ENCODE measurements at regions not wholly inside any gene's neighbourhood (a gene's known extent, or its start where the extent isn't known, plus 50 kb on each side); places are given as distances from the start of the nearest gene placed in this dataset.

DNA sequence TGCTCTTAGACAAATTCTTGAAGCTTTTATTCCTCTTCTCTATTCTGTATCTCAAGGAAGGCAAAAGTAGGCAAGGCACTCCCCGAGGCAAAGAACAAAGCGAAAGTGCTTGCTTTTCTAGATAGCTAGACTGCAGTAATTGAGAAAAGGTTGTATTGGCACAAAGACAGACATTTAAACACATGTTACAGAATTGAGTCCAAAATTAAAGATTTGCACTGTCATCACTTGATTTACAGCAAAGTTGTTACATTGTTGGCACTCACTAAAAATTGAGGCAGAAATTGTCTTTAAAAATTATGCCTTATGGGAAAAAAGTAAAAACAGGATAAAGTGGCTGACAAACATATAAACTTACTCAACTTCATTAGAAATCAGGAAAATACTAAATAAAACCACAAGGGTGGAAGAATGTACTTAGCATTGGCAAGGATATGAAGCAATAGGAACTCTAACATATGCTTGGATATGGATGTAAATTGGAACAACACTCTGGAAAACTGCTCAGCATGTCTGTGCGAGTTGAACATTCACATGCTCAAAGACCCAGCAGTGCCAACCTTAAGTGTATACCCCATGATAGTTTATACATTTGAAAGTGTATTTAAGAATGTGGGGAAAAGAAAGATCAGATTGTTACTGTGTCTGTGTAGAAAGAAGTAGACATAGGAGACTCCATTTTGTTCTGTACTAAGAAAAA lies 491.3 kb downstream of the GLRX3 start:
- Histone ChIP-seq H3K9me3 (ENCODE audit: control insufficient read depth in 2 of 3, low read length in 3 of 3) (no peaks in the 10 kb centered on the region), H3K4me1 (ENCODE audit: control insufficient read depth in 2 of 2, insufficient read depth in 2 of 2, low read length in 2 of 2) (no peaks in the 10 kb centered on the region), H3K36me3 (ENCODE audit: control insufficient read depth in 2 of 3, insufficient read depth in 3 of 3, low read length in 3 of 3) (no peaks in the 10 kb centered on the region), H3K4me3 (ENCODE audit: low read length) (no peak overlapping the region), H3K27me3 (ENCODE audit: control insufficient read depth in 2 of 2, insufficient read depth in 2 of 2, low read length in 2 of 2) (no peaks in the 10 kb centered on the region), H3K27ac (ENCODE audit: low read depth, low read length) (no peak overlapping the region)
- DNase-seq (no peak), ATAC-seq (no peak)
- POLR2A ChIA-PET: no interaction called here
- no peak overlapping the region for H3K4me3 Mint-ChIP-seq
- H3K27me3 Mint-ChIP-seq: peaks cover 2 to 26% (median 18%) of the 10 kb centered on the region in 5 donors
- no peak overlapping the region for H3K27ac Mint-ChIP-seq
- peaks cover 0 to 5% (median 0%) of the 10 kb centered on the region in 7 donors for H3K4me1 Mint-ChIP-seq
- H3K9me3 Mint-ChIP-seq: peaks cover 0 to 4% (median 0%) of the 10 kb centered on the region in 11 donors
- intact Hi-C loops (cut with micrococcal nuclease): no loop called here
- H3K36me3 Mint-ChIP-seq: no peaks in the 10 kb centered on the region
- CTCF ChIA-PET: no interaction called here

DNA sequence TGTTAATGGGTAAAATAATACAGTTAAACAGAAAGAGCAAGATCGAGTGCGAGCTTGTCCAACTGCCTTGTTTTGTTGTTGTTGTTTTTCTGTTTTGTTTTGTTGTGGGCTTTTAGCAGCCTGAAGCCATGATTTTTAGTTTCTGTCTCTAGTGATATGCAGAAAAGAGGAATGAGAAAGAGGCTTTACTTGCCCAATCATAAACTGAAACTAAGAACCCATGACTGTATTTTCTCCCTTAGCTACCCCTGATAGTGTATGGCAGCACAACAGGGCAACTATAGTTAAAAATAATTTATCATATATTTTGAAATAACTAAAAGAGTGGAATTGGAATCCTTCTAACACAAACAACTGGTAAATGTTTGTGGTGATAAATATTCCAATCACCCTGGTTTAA lies 493.9 kb downstream of the GLRX3 start:
- Histone ChIP-seq H3K4me1 (ENCODE audit: control insufficient read depth in 2 of 2, insufficient read depth in 2 of 2, low read length in 2 of 2) (no peaks in the 10 kb centered on the region), H3K27ac (ENCODE audit: low read depth, low read length) (no peak overlapping the region), H3K36me3 (ENCODE audit: control insufficient read depth in 2 of 3, insufficient read depth in 3 of 3, low read length in 3 of 3) (no peaks in the 10 kb centered on the region), H3K27me3 (ENCODE audit: control insufficient read depth in 2 of 2, insufficient read depth in 2 of 2, low read length in 2 of 2) (no peaks in the 10 kb centered on the region), H3K4me3 (ENCODE audit: low read length) (no peak overlapping the region), H3K9me3 (ENCODE audit: control insufficient read depth in 2 of 3, low read length in 3 of 3) (no peaks in the 10 kb centered on the region)
- no peaks in the 10 kb centered on the region for H3K36me3 Mint-ChIP-seq
- H3K4me1 Mint-ChIP-seq: peaks cover 0 to 5% (median 0%) of the 10 kb centered on the region in 7 donors
- CTCF ChIA-PET: no interaction called here
- no peak for DNase-seq
- peaks cover 4 to 26% (median 24%) of the 10 kb centered on the region in 5 donors for H3K27me3 Mint-ChIP-seq
- no peak for ATAC-seq
- no peak overlapping the region for H3K27ac Mint-ChIP-seq
- no peak overlapping the region for H3K4me3 Mint-ChIP-seq
- intact Hi-C loops (cut with micrococcal nuclease): no loop called here
- POLR2A ChIA-PET: no interaction called here
- peaks cover 0 to 8% (median 2%) of the 10 kb centered on the region in 11 donors for H3K9me3 Mint-ChIP-seq

DNA sequence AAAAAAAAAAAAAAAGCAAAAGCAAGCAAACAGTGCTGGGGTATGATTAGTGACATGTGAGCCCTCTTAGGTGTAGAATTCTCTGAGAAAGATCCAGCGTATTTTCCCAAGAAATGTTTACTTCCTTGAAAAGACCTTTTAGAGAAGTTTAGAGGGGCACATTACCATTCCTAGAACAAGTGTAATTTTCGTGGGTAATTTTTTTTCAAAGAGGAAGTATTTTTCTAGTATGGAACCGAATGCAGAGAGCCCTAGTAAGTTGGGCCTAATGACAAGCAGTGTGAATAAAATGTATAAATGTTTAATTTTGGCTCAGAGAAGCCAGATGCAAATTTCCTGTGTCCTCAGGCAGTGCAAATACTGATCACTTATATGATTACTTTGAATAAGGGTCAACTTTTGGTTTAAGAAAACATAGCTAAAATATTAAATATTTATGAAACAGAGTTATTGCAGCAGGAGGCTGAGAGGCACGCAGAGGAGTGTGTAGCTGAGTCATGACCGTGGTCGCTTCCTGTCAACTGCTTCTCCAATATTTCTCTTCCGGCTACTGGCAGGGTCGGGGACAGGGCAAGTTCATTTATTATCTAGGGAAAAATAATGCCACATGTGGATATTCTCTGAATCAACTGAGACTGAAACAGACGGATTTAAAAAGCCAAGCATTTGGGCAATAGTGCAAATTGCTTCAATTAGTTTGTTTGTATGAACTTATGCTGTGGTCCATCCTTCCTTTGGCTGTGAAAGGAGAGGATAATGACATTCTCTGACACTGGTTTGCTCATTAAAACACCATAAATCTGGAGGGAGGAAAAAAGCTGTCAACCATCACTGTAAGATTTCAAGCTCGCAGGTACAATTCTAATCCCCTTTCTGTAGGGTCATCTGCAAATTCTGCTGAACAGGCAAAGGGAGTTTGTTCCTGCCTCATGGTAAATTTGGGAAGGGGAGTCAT lies 495.2 kb downstream of the GLRX3 start:
- intact Hi-C loops (cut with micrococcal nuclease): no loop called here
- Mint-ChIP-seq H3K27me3 (peaks cover 10 to 35% (median 30%) of the 10 kb centered on the region in 5 donors), H3K36me3 (no peaks in the 10 kb centered on the region), H3K9me3 (peaks cover 0 to 8% (median 2%) of the 10 kb centered on the region in 11 donors), H3K27ac (no peak overlapping the region), H3K4me3 (no peak overlapping the region), H3K4me1 (peaks cover 0 to 6% (median 0%) of the 10 kb centered on the region in 7 donors)
- H3K36me3 ChIP-seq (ENCODE audit: control insufficient read depth in 2 of 3, insufficient read depth in 3 of 3, low read length in 3 of 3): no peaks in the 10 kb centered on the region
- DNase-seq: no peak
- peak; percentile 70 for ATAC-seq
- H3K4me1 ChIP-seq (ENCODE audit: control insufficient read depth in 2 of 2, insufficient read depth in 2 of 2, low read length in 2 of 2): no peaks in the 10 kb centered on the region
- no peaks in the 10 kb centered on the region for H3K27me3 ChIP-seq (ENCODE audit: control insufficient read depth in 2 of 2, insufficient read depth in 2 of 2, low read length in 2 of 2)
- ChIA-PET CTCF (no interaction called here), POLR2A (no interaction called here)
- H3K4me3 ChIP-seq (ENCODE audit: low read length): no peak overlapping the region
- no peak overlapping the region for H3K27ac ChIP-seq (ENCODE audit: low read depth, low read length)
- no peaks in the 10 kb centered on the region for H3K9me3 ChIP-seq (ENCODE audit: control insufficient read depth in 2 of 3, low read length in 3 of 3)

DNA sequence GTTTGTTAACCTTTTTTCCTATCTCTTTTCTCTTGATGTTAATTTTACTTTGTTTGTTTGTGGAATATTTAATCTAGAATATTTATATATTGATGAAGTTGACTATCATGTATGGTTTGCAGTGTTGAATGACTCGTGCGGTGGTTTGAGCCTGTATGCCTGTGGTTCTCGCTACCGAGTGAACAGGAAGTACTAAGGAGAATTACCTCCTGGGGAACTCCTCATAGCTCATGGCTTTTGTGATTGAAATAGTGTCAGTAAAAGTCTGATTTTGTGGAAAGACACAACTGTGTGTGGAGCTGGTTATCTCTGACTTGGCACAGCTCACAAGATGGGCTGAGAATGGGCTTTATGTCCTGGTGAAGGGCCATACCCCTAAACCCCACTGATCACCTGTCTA lies 498.6 kb downstream of the GLRX3 start:
- no peak overlapping the region for H3K27ac Mint-ChIP-seq
- Histone ChIP-seq H3K4me1 (ENCODE audit: control insufficient read depth in 2 of 2, insufficient read depth in 2 of 2, low read length in 2 of 2) (no peaks in the 10 kb centered on the region), H3K27me3 (ENCODE audit: control insufficient read depth in 2 of 2, insufficient read depth in 2 of 2, low read length in 2 of 2) (peaks cover 0 to 6% of the 10 kb centered on the region in 2 donors), H3K36me3 (ENCODE audit: control insufficient read depth in 2 of 3, insufficient read depth in 3 of 3, low read length in 3 of 3) (no peaks in the 10 kb centered on the region), H3K9me3 (ENCODE audit: control insufficient read depth in 2 of 3, low read length in 3 of 3) (no peaks in the 10 kb centered on the region), H3K27ac (ENCODE audit: low read depth, low read length) (no peak overlapping the region), H3K4me3 (ENCODE audit: low read length) (no peak overlapping the region)
- ChIA-PET CTCF (no interaction called here), POLR2A (no interaction called here)
- H3K4me3 Mint-ChIP-seq: no peak overlapping the region
- peaks cover 15 to 54% (median 34%) of the 10 kb centered on the region in 5 donors for H3K27me3 Mint-ChIP-seq
- H3K9me3 Mint-ChIP-seq: peaks cover 0 to 11% (median 4%) of the 10 kb centered on the region in 11 donors
- DNase-seq: no peak
- intact Hi-C loops (cut with micrococcal nuclease): no loop called here
- H3K36me3 Mint-ChIP-seq: no peaks in the 10 kb centered on the region
- H3K4me1 Mint-ChIP-seq: peaks cover 0 to 6% (median 0%) of the 10 kb centered on the region in 7 donors
- ATAC-seq: no peak

DNA sequence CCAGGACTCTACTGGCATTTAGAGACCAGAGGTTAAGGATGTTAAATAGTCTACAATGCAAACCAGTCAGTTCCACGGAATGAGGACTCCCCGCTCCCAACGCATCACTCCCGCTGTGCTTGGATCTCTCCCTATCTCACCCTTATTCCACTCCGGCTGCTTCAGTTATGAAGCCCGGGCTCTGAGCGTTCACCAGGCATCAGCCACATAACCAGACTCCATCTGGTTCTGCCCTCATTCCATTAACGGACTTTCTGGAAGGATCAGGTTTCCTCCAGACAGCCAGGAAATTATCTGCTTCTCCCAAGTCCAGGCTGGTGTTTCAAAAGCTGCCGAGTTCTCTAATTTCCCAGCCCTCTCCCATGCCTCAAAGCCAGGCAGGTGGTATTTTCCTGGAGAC lies 499.3 kb downstream of the GLRX3 start:
- Histone ChIP-seq H3K4me1 (ENCODE audit: control insufficient read depth in 2 of 2, insufficient read depth in 2 of 2, low read length in 2 of 2) (no peaks in the 10 kb centered on the region), H3K27ac (ENCODE audit: low read depth, low read length) (no peak overlapping the region), H3K27me3 (ENCODE audit: control insufficient read depth in 2 of 2, insufficient read depth in 2 of 2, low read length in 2 of 2) (peaks cover 0 to 6% of the 10 kb centered on the region in 2 donors), H3K36me3 (ENCODE audit: control insufficient read depth in 2 of 3, insufficient read depth in 3 of 3, low read length in 3 of 3) (no peaks in the 10 kb centered on the region), H3K4me3 (ENCODE audit: low read length) (no peak overlapping the region), H3K9me3 (ENCODE audit: control insufficient read depth in 2 of 3, low read length in 3 of 3) (no peaks in the 10 kb centered on the region)
- Mint-ChIP-seq H3K36me3 (no peaks in the 10 kb centered on the region), H3K27me3 (peaks cover 15 to 52% (median 34%) of the 10 kb centered on the region in 5 donors), H3K4me1 (peaks cover 0 to 6% (median 0%) of the 10 kb centered on the region in 7 donors), H3K27ac (no peak overlapping the region), H3K4me3 (no peak overlapping the region), H3K9me3 (peaks cover 0 to 11% (median 4%) of the 10 kb centered on the region in 11 donors)
- intact Hi-C loops (cut with micrococcal nuclease): no loop called here
- DNase-seq: no peak
- no peak for ATAC-seq
- ChIA-PET POLR2A (no interaction called here), CTCF (no interaction called here)

DNA sequence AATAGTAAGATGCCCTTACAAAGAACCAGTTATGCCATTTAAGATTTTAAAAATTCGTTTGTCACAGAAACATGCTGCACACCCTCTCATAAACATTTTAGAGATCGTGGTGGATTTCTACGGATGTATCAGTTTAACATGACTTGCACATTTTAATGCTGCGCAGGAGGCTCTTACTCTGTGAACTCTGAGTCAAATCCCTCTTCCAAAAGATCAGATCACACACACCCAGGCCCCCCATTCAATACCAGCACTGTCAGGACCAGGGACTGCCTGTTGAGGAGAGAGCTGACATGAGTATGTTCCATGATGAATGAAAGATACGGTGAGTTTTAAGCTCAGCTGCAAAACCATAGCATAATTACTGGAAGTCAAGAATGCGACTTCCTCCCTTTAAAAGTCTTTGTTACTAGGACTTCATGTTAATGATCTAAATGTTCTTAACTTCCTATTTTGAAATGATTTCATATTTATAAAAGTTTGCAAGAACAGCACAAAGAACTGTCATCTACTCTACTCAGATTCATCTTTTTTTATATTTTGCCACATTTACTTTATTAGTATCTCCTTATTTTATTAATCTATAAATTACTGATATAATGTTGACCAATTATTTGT lies 500.2 kb downstream of the GLRX3 start:
- no peaks in the 10 kb centered on the region for H3K4me1 ChIP-seq (ENCODE audit: control insufficient read depth in 2 of 2, insufficient read depth in 2 of 2, low read length in 2 of 2)
- H3K36me3 Mint-ChIP-seq: no peaks in the 10 kb centered on the region

More for the DNA sequence above, 500.2 kb downstream of the GLRX3 start:
- peaks cover 0 to 11% (median 4%) of the 10 kb centered on the region in 11 donors for H3K9me3 Mint-ChIP-seq
- no peaks in the 10 kb centered on the region for H3K9me3 ChIP-seq (ENCODE audit: control insufficient read depth in 2 of 3, low read length in 3 of 3)
- H3K27ac ChIP-seq (ENCODE audit: low read depth, low read length): no peak overlapping the region
- ChIA-PET POLR2A (no interaction called here), CTCF (no interaction called here)
- H3K27ac Mint-ChIP-seq: no peak overlapping the region
- no peak for DNase-seq
- H3K36me3 ChIP-seq (ENCODE audit: control insufficient read depth in 2 of 3, insufficient read depth in 3 of 3, low read length in 3 of 3): no peaks in the 10 kb centered on the region
- H3K4me1 Mint-ChIP-seq: peaks cover 0 to 6% (median 0%) of the 10 kb centered on the region in 7 donors
- no peak overlapping the region for H3K4me3 Mint-ChIP-seq
- peaks cover 0 to 6% of the 10 kb centered on the region in 2 donors for H3K27me3 ChIP-seq (ENCODE audit: control insufficient read depth in 2 of 2, insufficient read depth in 2 of 2, low read length in 2 of 2)
- H3K27me3 Mint-ChIP-seq: peaks cover 15 to 52% (median 36%) of the 10 kb centered on the region in 5 donors
- H3K4me3 ChIP-seq (ENCODE audit: low read length): no peak overlapping the region
- ATAC-seq: no peak
- intact Hi-C loops (cut with micrococcal nuclease): no loop called here
